ENCODE measurements at regions not wholly inside any gene's neighbourhood (a gene's known extent, or its start where the extent isn't known, plus 50 kb on each side); places are given as distances from the start of the nearest gene placed in this dataset.

GRCh38 chr4:176981074-176981473 lies 188.4 kb upstream of the VEGFC start:
- DNase-seq: no peak

- DNase-seq: no peak
These were observed 188.8 kb upstream of the VEGFC start for GRCh38 chr4:176981551-176981950.

- DNase-seq: no peak
These were observed 195.5 kb upstream of the VEGFC start for GRCh38 chr4:176988226-176988625.

GRCh38 chr4:176989186-176989585 lies 196.5 kb upstream of the VEGFC start:
- DNase-seq: no peak

- DNase-seq: no peak
These were observed 207.3 kb upstream of the VEGFC start for GRCh38 chr4:176999935-177000543.

- no peak for DNase-seq
These were observed 208.8 kb upstream of the VEGFC start for GRCh38 chr4:177001271-177002175.

- DNase-seq: no peak
These were observed 213.0 kb upstream of the VEGFC start for GRCh38 chr4:177005674-177006230.

- DNase-seq: no peak
These were observed 213.6 kb upstream of the VEGFC start for GRCh38 chr4:177006331-177006730.

GRCh38 chr4:177008071-177008835 lies 215.5 kb upstream of the VEGFC start:
- DNase-seq: no peak

- DNase-seq: no peak
These were observed 216.2 kb upstream of the VEGFC start for GRCh38 chr4:177008836-177009501.

- DNase-seq: no peak
These were observed 217.7 kb upstream of the VEGFC start for GRCh38 chr4:177010418-177010817.

GRCh38 chr4:177012918-177013545 lies 220.3 kb upstream of the VEGFC start:
- no peak for DNase-seq

- DNase-seq: no peak
These were observed 223.9 kb upstream of the VEGFC start for GRCh38 chr4:177016541-177017141.

GRCh38 chr4:177023951-177024350 lies 231.2 kb upstream of the VEGFC start:
- no peak for DNase-seq

GRCh38 chr4:177032341-177032740 lies 239.6 kb upstream of the VEGFC start:
- no peak for DNase-seq

- no peak for DNase-seq
These were observed 240.4 kb upstream of the VEGFC start for GRCh38 chr4:177033135-177033534.

- no peak for DNase-seq
These were observed 240.9 kb upstream of the VEGFC start for GRCh38 chr4:177033632-177034031.

GRCh38 chr4:177041356-177041755 lies 248.6 kb upstream of the VEGFC start:
- no peak for DNase-seq

- DNase-seq: peak; percentile 7
These were observed 254.5 kb upstream of the VEGFC start for GRCh38 chr4:177047070-177047850.

- no peak for DNase-seq
These were observed 255.1 kb upstream of the VEGFC start for GRCh38 chr4:177047851-177048174.

- DNase-seq: no peak
These were observed 258.1 kb upstream of the NEIL3 start for GRCh38 chr4:177051473-177052060.
